NCI-H2196 treated with DMSO at 0.1 percent for 48 hours (cell line): ENCODE measurements at regions not wholly inside any gene's neighbourhood (a gene's known extent, or its start where the extent isn't known, plus 50 kb on each side); places are given as distances from the start of the nearest gene placed in this dataset.

ENCODE experiments used
- DNase-seq: peaks from one replicate; lab custom pipeline; 2025; ENCODE audit not compliant: unreplicated experiment; lab: John Stamatoyannopoulos, UW

GRCh38 chr5:168047043-168047668 lies 244.3 kb upstream of the WWC1 start:
- DNase-seq = no peak

DNA sequence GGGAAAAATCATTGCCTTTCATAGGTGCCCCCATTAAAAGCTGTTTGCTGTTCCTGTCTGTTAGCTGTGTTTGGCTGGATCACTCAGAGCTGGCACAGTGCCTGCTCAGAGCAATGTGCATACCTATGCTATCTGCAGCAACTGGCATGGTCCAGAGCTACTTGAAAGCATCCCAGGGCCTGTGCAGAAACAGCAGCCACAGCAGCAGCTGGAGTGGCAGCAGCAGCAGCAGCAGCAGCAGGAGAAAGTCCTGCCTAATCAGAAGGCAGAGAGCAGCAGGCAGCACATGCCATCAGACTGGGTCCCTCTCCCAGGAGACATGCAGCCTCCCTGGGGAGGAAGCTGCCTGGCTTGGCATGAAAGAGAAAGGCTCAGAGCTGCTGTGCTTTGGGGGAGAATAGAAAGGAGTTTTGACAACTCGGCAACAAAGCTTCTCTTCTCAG lies 243.8 kb upstream of the WWC1 start:
- no peak for DNase-seq

DNA sequence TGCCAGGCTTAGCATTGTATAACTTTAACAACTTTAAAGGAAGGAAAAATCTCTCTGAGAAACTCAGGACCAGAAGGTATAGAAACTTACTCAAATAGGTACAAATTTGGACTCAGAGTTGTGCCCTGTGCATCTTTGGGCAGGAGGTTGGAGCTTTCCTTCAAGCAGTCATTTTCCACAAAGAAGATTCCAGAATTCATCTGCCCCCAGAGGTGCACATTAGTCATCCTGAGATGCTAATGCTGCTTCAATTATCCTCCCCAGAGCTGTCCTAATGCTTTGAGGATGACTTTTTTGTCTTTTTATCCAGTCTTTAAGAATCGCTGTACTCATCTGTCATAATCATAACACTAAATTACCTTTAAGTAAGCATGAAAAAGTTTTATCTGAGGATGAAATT lies 243.0 kb upstream of the WWC1 start:
- DNase-seq = no peak

- no peak for DNase-seq
Measured at GRCh38 chr5:168052686-168053085, 238.8 kb upstream of the WWC1 start.

GRCh38 chr5:168054091-168054490 lies 237.4 kb upstream of the WWC1 start:
- no peak for DNase-seq

- no peak for DNase-seq
Measured at GRCh38 chr5:168055141-168055683, 236.2 kb upstream of the WWC1 start.

GRCh38 chr5:168055961-168056360 lies 235.5 kb upstream of the WWC1 start:
- DNase-seq = no peak

GRCh38 chr5:168056499-168057182 lies 234.8 kb upstream of the WWC1 start:
- no peak for DNase-seq

DNA sequence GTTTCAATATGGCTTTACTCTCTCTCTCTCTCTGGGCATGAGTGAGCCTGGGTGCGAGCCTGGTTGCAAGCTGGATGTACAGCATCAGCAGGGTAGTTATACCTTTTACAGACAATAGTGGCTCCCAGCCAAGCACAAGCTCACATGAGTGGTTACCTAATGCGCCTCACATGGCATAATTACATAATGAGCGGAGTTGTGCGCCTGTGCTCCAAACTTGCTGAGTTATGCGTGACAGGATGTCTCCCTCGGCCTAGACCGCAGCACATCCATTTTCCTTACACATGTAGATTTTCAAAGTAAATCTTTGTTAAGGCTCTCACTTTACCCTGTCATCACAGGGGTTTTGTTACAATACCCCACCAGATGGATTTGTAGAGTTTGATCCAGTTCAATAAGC lies 233.5 kb upstream of the WWC1 start:
- no peak for DNase-seq

- DNase-seq = no peak
Measured at GRCh38 chr5:168059131-168059530, 232.3 kb upstream of the WWC1 start.

DNA sequence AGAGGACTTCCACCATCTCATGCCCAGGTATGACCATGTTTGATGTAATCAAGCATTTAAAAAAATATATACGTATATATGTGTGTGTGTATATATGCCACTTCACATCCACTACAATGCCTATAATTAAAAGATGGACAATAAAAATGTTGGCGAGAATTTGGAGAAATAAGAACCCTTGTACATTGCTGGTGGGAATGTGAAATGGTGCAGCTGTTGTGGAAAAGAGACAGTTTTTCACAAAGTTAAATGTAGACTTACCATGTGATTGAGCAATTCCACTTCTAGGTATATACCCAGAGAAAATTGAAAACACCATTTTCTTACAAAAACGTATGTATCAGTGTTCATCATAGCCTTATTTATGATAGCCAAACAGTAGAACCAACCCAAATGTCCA lies 229.2 kb upstream of the WWC1 start:
- no peak for DNase-seq

DNA sequence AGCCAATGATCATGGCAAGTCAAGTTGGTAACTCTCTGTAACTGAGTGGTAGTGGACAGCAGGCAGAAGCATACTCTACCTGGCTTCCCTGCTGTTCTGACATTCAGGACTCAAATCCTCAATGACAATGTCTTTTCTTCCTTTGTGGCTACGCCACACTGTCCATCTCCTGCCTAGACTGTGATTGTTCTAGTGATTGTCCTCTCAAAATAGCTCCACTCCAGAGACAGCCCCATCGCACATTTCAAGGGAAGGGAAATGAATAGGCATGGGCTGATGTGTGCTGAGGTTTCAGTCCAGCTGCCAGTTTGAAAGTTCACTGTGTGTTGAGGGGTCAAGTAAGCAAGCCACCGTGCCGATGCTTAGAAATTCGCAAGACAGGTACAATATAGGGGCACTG lies 227.0 kb upstream of the WWC1 start:
- DNase-seq = no peak

DNA sequence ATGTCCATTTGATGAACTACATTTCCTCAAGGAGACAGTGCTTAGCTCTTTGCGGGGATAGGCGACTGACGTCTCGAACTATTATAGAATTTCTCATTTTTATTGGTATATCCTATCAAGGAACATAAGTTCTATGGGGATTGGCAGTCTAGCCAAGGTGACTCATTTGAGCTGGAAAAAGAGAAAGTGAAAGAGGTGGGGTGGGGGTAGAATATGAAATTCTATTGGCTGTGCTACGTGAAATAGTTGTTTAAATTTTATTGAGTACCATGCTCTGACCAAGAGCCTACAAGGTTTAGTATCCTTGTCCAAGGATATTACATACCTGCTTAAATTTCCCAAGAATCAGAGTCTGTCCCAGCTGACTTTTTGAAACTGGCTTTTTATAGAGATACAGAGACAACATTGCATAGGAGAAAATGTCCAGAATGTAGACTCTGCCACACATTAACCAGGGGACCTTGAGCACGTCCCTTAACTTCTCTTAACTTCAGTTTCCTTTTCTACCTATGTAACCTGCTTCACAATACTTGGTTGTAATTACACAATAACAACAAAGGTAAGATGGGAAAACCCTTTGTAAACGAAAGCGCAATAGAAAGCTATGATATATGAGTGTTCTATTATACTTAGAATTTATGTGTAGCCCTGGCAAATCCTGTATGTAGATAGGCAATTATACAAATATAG lies 226.4 kb upstream of the WWC1 start:
- DNase-seq = no peak

GRCh38 chr5:168066536-168067208 lies 224.8 kb upstream of the WWC1 start:
- DNase-seq = no peak

- no peak for DNase-seq
Measured at GRCh38 chr5:168070761-168071160, 220.7 kb upstream of the WWC1 start.

DNA sequence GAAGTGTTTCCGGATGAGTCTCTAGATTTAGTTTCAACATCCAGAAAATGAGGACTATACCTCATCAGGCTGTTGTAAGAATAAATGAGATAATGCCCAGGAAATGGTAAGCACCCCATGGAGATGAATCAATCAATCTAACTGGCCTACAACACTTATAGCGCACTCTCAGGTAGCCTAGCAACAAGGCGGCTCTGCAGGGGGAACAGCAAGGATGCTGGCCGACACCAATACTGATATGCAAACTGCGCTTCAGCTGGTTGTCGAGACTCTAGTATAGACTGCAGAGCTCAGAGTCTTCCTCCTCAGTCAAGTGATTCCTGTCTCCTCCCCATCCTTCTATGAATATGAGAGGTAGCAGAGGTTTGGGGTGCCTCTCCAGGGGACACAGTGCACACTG lies 218.8 kb upstream of the WWC1 start:
- no peak for DNase-seq

GRCh38 chr5:168073311-168073710 lies 218.1 kb upstream of the WWC1 start:
- no peak for DNase-seq

GRCh38 chr5:168073991-168074800 lies 217.2 kb upstream of the WWC1 start:
- DNase-seq = no peak

- DNase-seq = no peak
Measured at GRCh38 chr5:168075387-168075786, 216.1 kb upstream of the WWC1 start.

DNA sequence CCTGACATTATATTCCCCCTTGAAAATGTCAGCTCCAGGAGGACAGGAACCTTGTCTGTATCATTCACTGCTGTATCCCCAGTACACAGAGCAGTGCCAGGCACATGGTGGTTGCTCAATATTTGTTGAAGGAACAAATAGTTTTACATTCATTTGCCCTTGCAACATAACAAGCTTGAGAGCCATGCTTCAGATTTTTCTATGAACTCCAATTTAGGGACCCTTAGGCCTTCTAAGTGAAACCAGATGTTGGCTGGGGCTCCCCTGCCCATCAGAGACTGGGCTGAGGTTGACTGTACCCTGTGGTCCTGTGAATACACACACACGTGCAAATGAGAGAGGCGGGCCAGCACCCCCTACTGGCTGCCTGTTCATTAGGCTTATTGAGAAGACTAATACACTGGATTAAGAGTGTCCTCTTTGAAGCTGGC lies 214.9 kb upstream of the WWC1 start:
- DNase-seq = no peak
